Fibroblast of lung (primary cell): ENCODE measurements at regions not wholly inside any gene's neighbourhood (a gene's known extent, or its start where the extent isn't known, plus 50 kb on each side); places are given as distances from the start of the nearest gene placed in this dataset.

Experiments used
- DNase-seq, 2 donors: peaks; one replicate each; pipeline versions ENCODE4 v3.0.0 to v3.0.0-alpha.2; 2010; ENCODE audit warnings: low read depth in 2 of 2
- H2AFZ ChIP-seq: 2 replicates; pipeline ENCODE4 v1.5.1; 2012; ENCODE audit warnings: low read length, control low read depth, inconsistent platforms
- H3K27ac ChIP-seq: 2 replicates; pipeline ENCODE4 v1.5.1; 2011; ENCODE audit warnings: low read length, control low read depth; ENCODE audit not compliant: insufficient read depth
- H3K27me3 ChIP-seq: 2 replicates; pipeline ENCODE4 v1.5.1; 2011; ENCODE audit warnings: mild to moderate bottlenecking, low read length; ENCODE audit not compliant: control insufficient read depth, insufficient read depth
- H3K36me3 ChIP-seq: 2 replicates; pipeline ENCODE4 v1.5.1; 2011; ENCODE audit warnings: low read length; ENCODE audit not compliant: control insufficient read depth, insufficient read depth
- H3K4me1 ChIP-seq: 2 replicates; pipeline ENCODE4 v1.5.1; 2011; ENCODE audit warnings: low read length; ENCODE audit not compliant: control insufficient read depth, insufficient read depth; ENCODE audit errors: extremely low read depth
- H3K4me2 ChIP-seq: 2 replicates; pipeline ENCODE4 v1.5.1; 2011; ENCODE audit warnings: low read length, control low read depth; ENCODE audit not compliant: insufficient read depth; ENCODE audit errors: extremely low read depth
- H3K4me3 ChIP-seq, 4 experiments: fragments of 200-600 bp in 1 of 4; sonication (generic) in 1 of 4; replicated peaks in 1 of 4; 2 replicates each; pipeline ENCODE4 v1.5.1; 2011 to 2016; ENCODE audit warnings: low read length in 4 of 4, low read depth in 3 of 4, mild to moderate bottlenecking in 3 of 4, control low read depth in 2 of 4, inconsistent platforms in 1 of 4, mixed read lengths in 1 of 4; ENCODE audit not compliant: insufficient read depth in 1 of 4; ENCODE audit errors: control extremely low read depth in 1 of 4
- H3K79me2 ChIP-seq: 2 replicates; pipeline ENCODE4 v1.5.1; 2012; ENCODE audit warnings: mild to moderate bottlenecking, low read length, inconsistent platforms; ENCODE audit not compliant: control insufficient read depth, insufficient read depth
- H3K9ac ChIP-seq: 2 replicates; pipeline ENCODE4 v1.5.1; 2011; ENCODE audit warnings: mild to moderate bottlenecking, low read length, control low read depth; ENCODE audit not compliant: insufficient read depth
- H3K9me3 ChIP-seq: 2 replicates; pipeline ENCODE4 v1.5.1; 2012; ENCODE audit warnings: low read depth, low read length; ENCODE audit not compliant: control insufficient read depth, insufficient read depth
- H4K20me1 ChIP-seq: 2 replicates; pipeline ENCODE4 v1.5.1; 2011; ENCODE audit warnings: low read length; ENCODE audit not compliant: control insufficient read depth, insufficient read depth; ENCODE audit errors: extremely low read depth
- EZH2 ChIP-seq: IDR thresholded peaks from 2 replicates; pipeline ENCODE4 v1.5.1; 2012; ENCODE audit warnings: low read length, control low read depth, mild to moderate bottlenecking; ENCODE audit errors: missing control alignments
- TF ChIP-seq, protein P1 (sequence below), 2 donors: IDR thresholded peaks in 1 of 2; conservative IDR thresholded peaks in 1 of 2; 1 replicate in 1 of 2; 2 replicates in 1 of 2; pipeline ENCODE4 v1.5.1; 2011 to 2012; ENCODE audit warnings: low read length in 2 of 2, control low read depth in 1 of 2, inconsistent platforms in 1 of 2, low read depth in 1 of 2, mild to moderate bottlenecking in 1 of 2

DNA sequence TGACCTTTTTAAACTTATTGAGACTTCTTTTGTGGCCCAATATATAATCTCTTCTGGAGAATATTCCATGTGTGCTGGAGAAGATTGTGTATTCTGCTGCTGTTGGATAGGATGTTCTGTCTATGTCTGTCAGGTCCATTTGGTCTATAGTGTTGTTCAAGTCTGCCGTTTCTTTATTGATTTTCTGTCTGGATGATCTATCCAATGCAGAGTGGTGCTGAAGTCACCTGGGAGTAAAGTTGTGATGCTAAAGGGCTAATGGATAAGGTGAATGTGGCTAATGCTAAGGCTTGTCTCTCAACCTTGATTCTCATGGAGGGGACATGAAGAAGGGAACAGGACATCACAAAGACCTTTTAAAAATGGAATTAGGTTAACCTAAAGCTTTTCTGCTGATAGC lies 72.0 kb upstream of the AP1S2 start:
- Histone ChIP-seq H3K4me2 (no peak overlapping the region), H3K36me3 (no peaks in the 10 kb centered on the region), H3K4me3 (no peak overlapping the region), H3K27me3 (no peaks in the 10 kb centered on the region), H3K79me2 (no peaks in the 10 kb centered on the region), H4K20me1 (no peaks in the 10 kb centered on the region), H2AFZ (no peak overlapping the region), H3K4me1 (no peaks in the 10 kb centered on the region), H3K27ac (no peak overlapping the region), H3K9ac (no peak overlapping the region), H3K9me3 (no peaks in the 10 kb centered on the region)
- TF ChIP-seq, protein P1, sequence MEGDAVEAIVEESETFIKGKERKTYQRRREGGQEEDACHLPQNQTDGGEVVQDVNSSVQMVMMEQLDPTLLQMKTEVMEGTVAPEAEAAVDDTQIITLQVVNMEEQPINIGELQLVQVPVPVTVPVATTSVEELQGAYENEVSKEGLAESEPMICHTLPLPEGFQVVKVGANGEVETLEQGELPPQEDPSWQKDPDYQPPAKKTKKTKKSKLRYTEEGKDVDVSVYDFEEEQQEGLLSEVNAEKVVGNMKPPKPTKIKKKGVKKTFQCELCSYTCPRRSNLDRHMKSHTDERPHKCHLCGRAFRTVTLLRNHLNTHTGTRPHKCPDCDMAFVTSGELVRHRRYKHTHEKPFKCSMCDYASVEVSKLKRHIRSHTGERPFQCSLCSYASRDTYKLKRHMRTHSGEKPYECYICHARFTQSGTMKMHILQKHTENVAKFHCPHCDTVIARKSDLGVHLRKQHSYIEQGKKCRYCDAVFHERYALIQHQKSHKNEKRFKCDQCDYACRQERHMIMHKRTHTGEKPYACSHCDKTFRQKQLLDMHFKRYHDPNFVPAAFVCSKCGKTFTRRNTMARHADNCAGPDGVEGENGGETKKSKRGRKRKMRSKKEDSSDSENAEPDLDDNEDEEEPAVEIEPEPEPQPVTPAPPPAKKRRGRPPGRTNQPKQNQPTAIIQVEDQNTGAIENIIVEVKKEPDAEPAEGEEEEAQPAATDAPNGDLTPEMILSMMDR (conservative IDR thresholded peaks at IDR 0.05 in 1 of 2, IDR thresholded peaks at IDR 0.05 in 1 of 2; ENCODE audit: low read depth in 1 of 2, low read length in 2 of 2) = no peak
- TF ChIP-seq EZH2 = no peak
- DNase-seq = no peak

DNA sequence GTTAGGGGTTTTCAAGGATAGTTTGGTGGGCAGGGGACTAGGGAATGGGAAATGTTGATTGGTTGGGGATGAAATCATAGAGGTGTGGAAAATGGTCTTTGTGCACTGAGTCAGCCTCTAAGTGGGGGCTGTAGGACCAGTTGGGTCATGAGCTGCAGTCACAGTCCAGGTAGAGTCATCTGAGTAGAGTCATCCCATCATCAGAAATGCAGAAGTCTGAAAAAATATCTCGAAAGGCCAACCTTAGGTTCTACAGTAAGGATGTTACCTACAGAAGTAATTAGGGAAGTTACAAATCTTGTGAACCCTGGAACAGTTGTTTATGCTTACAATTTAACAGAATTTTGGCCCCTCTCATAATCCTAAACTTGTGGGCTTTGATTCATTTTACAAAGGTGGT lies 63.4 kb upstream of the AP1S2 start:
- H3K4me1 ChIP-seq = no peaks in the 10 kb centered on the region
- H3K9me3 ChIP-seq = no peaks in the 10 kb centered on the region
- DNase-seq = no peak
- H4K20me1 ChIP-seq = no peaks in the 10 kb centered on the region
- no peak overlapping the region for H3K4me3 ChIP-seq
- H3K27ac ChIP-seq = no peak overlapping the region
- no peak overlapping the region for H3K9ac ChIP-seq
- no peak overlapping the region for H2AFZ ChIP-seq
- no peaks in the 10 kb centered on the region for H3K79me2 ChIP-seq
- H3K36me3 ChIP-seq = no peaks in the 10 kb centered on the region
- TF ChIP-seq EZH2 = no peak
- TF ChIP-seq, protein P1 (conservative IDR thresholded peaks at IDR 0.05 in 1 of 2, IDR thresholded peaks at IDR 0.05 in 1 of 2; ENCODE audit: low read depth in 1 of 2, low read length in 2 of 2) = no peak
- H3K4me2 ChIP-seq = no peak overlapping the region
- H3K27me3 ChIP-seq = no peaks in the 10 kb centered on the region

DNA sequence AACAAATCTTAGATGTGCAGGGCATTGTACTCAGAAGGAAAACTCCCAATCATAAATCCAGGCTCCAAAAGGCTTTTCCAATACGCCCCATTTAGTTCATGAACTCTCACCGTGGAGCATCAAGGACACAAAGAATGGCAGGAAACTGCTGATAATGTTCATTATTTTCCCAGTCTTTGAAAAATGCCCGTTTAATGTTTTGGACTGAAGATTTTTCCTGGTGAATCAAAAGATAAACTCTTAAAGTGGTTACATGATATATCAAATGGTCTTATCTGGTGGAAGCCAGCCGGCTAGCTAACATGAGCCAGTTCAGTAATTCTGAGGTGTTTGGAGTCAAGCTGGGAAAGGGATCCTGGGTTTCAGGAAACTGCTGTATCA lies 62.1 kb upstream of the AP1S2 start:
- no peak overlapping the region for H3K9ac ChIP-seq
- H3K79me2 ChIP-seq = no peaks in the 10 kb centered on the region
- H3K9me3 ChIP-seq = no peaks in the 10 kb centered on the region
- H3K4me1 ChIP-seq = no peaks in the 10 kb centered on the region
- H2AFZ ChIP-seq = no peak overlapping the region
- H3K4me3 ChIP-seq = no peak overlapping the region
- no peak overlapping the region for H3K27ac ChIP-seq
- no peak for TF ChIP-seq EZH2
- TF ChIP-seq, protein P1 (conservative IDR thresholded peaks at IDR 0.05 in 1 of 2, IDR thresholded peaks at IDR 0.05 in 1 of 2; ENCODE audit: low read depth in 1 of 2, low read length in 2 of 2) = no peak
- peak in 1 of 2 donors; percentile 4 for DNase-seq
- no peaks in the 10 kb centered on the region for H3K27me3 ChIP-seq
- H3K36me3 ChIP-seq = no peaks in the 10 kb centered on the region
- H3K4me2 ChIP-seq = no peak overlapping the region
- no peaks in the 10 kb centered on the region for H4K20me1 ChIP-seq
